ENCODE measurements at regions not wholly inside any gene's neighbourhood (a gene's known extent, or its start where the extent isn't known, plus 50 kb on each side); places are given as distances from the start of the nearest gene placed in this dataset.

DNA sequence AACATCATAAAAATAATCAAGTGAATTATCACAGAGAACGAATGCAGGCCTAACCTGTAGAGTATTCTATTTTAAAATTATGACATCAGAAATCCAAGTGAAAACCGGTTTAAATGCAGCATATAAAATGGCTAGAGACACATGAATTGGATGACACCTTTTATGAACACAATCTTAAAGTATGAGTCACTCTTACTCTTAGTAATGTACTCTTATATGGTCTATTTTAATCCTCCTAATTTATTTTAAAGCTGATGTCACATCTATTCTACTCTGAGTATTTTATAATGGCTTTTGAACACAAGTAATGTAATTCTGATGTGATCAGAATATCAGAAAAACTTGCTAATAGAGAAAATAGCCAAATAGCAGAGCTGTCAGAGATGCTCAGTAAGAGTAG, 161.4 kb upstream of the RADX start:
- H3K4me1 ChIP-seq (ENCODE audit: insufficient read depth): no peaks in the 10 kb centered on the region
- Mint-ChIP-seq H3K4me1 (no peaks in the 10 kb centered on the region), H3K27me3 (ENCODE audit: insufficient read depth, low read depth, poor library complexity) (no peaks in the 10 kb centered on the region), H3K9me3 (peaks cover 3% of the 10 kb centered on the region; the same call in 1 of the 3 replicates), H3K4me3 (no peak overlapping the region), H3K27ac (no peak overlapping the region), H3K36me3 (ENCODE audit: low read depth) (no peaks in the 10 kb centered on the region)
- H3K9me2 ChIP-seq (ENCODE audit: insufficient read depth): no peaks in the 10 kb centered on the region
- ATAC-seq (no peak), DNase-seq (ENCODE audit: low spot score) (no peak)
- H2AFZ ChIP-seq: no peak overlapping the region
- no peak overlapping the region for H3K4me3 ChIP-seq
- no peak overlapping the region for H3K27ac ChIP-seq (ENCODE audit: low read depth)
- no peaks in the 10 kb centered on the region for H3K36me3 ChIP-seq (ENCODE audit: insufficient read depth)
- no peaks in the 10 kb centered on the region for H3K27me3 ChIP-seq (ENCODE audit: insufficient read depth)
- H3F3A ChIP-seq (replicated peaks; ENCODE audit: low read depth): no peaks in the 10 kb centered on the region
- H3K4me2 ChIP-seq: no peak overlapping the region
- no peaks in the 10 kb centered on the region for H4K20me1 ChIP-seq (replicated peaks; ENCODE audit: insufficient read depth)
- TF ChIP-seq, protein P1, sequence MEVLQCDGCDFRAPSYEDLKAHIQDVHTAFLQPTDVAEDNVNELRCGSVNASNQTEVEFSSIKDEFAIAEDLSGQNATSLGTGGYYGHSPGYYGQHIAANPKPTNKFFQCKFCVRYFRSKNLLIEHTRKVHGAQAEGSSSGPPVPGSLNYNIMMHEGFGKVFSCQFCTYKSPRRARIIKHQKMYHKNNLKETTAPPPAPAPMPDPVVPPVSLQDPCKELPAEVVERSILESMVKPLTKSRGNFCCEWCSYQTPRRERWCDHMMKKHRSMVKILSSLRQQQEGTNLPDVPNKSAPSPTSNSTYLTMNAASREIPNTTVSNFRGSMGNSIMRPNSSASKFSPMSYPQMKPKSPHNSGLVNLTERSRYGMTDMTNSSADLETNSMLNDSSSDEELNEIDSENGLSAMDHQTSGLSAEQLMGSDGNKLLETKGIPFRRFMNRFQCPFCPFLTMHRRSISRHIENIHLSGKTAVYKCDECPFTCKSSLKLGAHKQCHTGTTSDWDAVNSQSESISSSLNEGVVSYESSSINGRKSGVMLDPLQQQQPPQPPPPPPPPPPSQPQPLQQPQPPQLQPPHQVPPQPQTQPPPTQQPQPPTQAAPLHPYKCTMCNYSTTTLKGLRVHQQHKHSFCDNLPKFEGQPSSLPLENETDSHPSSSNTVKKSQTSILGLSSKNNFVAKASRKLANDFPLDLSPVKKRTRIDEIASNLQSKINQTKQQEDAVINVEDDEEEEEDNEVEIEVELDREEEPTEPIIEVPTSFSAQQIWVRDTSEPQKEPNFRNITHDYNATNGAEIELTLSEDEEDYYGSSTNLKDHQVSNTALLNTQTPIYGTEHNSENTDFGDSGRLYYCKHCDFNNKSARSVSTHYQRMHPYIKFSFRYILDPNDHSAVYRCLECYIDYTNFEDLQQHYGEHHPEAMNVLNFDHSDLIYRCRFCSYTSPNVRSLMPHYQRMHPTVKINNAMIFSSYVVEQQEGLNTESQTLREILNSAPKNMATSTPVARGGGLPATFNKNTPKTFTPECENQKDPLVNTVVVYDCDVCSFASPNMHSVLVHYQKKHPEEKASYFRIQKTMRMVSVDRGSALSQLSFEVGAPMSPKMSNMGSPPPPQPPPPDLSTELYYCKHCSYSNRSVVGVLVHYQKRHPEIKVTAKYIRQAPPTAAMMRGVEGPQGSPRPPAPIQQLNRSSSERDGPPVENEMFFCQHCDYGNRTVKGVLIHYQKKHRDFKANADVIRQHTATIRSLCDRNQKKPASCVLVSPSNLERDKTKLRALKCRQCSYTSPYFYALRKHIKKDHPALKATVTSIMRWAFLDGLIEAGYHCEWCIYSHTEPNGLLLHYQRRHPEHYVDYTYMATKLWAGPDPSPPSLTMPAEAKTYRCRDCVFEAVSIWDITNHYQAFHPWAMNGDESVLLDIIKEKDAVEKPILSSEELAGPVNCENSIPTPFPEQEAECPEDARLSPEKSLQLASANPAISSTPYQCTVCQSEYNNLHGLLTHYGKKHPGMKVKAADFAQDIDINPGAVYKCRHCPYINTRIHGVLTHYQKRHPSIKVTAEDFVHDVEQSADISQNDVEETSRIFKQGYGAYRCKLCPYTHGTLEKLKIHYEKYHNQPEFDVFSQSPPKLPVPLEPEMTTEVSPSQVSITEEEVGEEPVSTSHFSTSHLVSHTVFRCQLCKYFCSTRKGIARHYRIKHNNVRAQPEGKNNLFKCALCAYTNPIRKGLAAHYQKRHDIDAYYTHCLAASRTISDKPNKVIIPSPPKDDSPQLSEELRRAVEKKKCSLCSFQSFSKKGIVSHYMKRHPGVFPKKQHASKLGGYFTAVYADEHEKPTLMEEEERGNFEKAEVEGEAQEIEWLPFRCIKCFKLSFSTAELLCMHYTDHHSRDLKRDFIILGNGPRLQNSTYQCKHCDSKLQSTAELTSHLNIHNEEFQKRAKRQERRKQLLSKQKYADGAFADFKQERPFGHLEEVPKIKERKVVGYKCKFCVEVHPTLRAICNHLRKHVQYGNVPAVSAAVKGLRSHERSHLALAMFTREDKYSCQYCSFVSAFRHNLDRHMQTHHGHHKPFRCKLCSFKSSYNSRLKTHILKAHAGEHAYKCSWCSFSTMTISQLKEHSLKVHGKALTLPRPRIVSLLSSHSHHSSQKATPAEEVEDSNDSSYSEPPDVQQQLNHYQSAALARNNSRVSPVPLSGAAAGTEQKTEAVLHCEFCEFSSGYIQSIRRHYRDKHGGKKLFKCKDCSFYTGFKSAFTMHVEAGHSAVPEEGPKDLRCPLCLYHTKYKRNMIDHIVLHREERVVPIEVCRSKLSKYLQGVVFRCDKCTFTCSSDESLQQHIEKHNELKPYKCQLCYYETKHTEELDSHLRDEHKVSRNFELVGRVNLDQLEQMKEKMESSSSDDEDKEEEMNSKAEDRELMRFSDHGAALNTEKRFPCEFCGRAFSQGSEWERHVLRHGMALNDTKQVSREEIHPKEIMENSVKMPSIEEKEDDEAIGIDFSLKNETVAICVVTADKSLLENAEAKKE (CRISPR knock-in tag; IDR thresholded peaks at IDR 0.05): no peak
- TF ChIP-seq ZNF114 (CRISPR knock-in tag; IDR thresholded peaks at IDR 0.05) (no peak), CREB1 (CRISPR knock-in tag; IDR thresholded peaks at IDR 0.05; ENCODE audit: low read depth) (no peak), EZH2phosphoT487 (IDR thresholded peaks at IDR 0.05; ENCODE audit: unreplicated experiment) (no peak), EZH2 (IDR thresholded peaks at IDR 0.05; ENCODE audit: low read depth, unreplicated experiment) (no peak), POLR2AphosphoS5 (IDR thresholded peaks at IDR 0.05; ENCODE audit: low read depth) (no peak), JUNB (IDR thresholded peaks at IDR 0.05; ENCODE audit: unreplicated experiment) (no peak)
- TF ChIP-seq, protein P2, sequence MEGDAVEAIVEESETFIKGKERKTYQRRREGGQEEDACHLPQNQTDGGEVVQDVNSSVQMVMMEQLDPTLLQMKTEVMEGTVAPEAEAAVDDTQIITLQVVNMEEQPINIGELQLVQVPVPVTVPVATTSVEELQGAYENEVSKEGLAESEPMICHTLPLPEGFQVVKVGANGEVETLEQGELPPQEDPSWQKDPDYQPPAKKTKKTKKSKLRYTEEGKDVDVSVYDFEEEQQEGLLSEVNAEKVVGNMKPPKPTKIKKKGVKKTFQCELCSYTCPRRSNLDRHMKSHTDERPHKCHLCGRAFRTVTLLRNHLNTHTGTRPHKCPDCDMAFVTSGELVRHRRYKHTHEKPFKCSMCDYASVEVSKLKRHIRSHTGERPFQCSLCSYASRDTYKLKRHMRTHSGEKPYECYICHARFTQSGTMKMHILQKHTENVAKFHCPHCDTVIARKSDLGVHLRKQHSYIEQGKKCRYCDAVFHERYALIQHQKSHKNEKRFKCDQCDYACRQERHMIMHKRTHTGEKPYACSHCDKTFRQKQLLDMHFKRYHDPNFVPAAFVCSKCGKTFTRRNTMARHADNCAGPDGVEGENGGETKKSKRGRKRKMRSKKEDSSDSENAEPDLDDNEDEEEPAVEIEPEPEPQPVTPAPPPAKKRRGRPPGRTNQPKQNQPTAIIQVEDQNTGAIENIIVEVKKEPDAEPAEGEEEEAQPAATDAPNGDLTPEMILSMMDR (conservative IDR thresholded peaks at IDR 0.05; ENCODE audit: low read depth in 2 of 2): no peak
- H3K79me2 ChIP-seq (replicated peaks; ENCODE audit: insufficient read depth): no peaks in the 10 kb centered on the region

Measured in GM23338 (cell line).